Dedifferentiated amniotic fluid mesenchymal stem cell (primary cell): ENCODE measurements at regions not wholly inside any gene's neighbourhood (a gene's known extent, or its start where the extent isn't known, plus 50 kb on each side); places are given as distances from the start of the nearest gene placed in this dataset.

Source experiments
- DNase-seq: peaks from one replicate; pipeline ENCODE4 v3.0.0-alpha.2; 2016; ENCODE audit errors: extremely low spot score

- DNase-seq: no peak
Measured at GRCh38 chr15:46622851-46623250, 988.0 kb downstream of the SQOR start.

GRCh38 chr15:46636206-46636605, 1001.4 kb downstream of the SQOR start:
- no peak for DNase-seq

GRCh38 chr15:46644501-46645481, 1010.0 kb downstream of the SQOR start:
- DNase-seq: no peak

GRCh38 chr15:46646490-46646889, 1011.7 kb downstream of the SQOR start:
- DNase-seq: no peak

- no peak for DNase-seq
Measured at GRCh38 chr15:46647046-46647445, 1012.2 kb downstream of the SQOR start.

GRCh38 chr15:46652266-46652665, 1017.4 kb downstream of the SQOR start:
- DNase-seq: no peak

GRCh38 chr15:46654993-46655392, 1020.2 kb downstream of the SQOR start:
- DNase-seq: no peak

GRCh38 chr15:46660096-46660842, 1025.4 kb downstream of the SQOR start:
- no peak for DNase-seq

GRCh38 chr15:46670258-46670657, 1035.4 kb downstream of the SQOR start:
- no peak for DNase-seq

GRCh38 chr15:46671336-46671735, 1036.5 kb downstream of the SQOR start:
- DNase-seq: no peak

GRCh38 chr15:46672041-46672440, 1037.2 kb downstream of the SQOR start:
- DNase-seq: no peak

- DNase-seq: no peak
Measured at GRCh38 chr15:46676233-46677206, 1040.8 kb upstream of the SEMA6D start.

- DNase-seq: no peak
Measured at GRCh38 chr15:46677491-46677890, 1039.8 kb upstream of the SEMA6D start.

- no peak for DNase-seq
Measured at GRCh38 chr15:46681901-46682300, 1035.4 kb upstream of the SEMA6D start.

- DNase-seq: no peak
Measured at GRCh38 chr15:46682969-46683791, 1034.1 kb upstream of the SEMA6D start.

- no peak for DNase-seq
Measured at GRCh38 chr15:46685096-46685495, 1032.2 kb upstream of the SEMA6D start.

GRCh38 chr15:46685681-46686080, 1031.6 kb upstream of the SEMA6D start:
- DNase-seq: no peak

- DNase-seq: no peak
Measured at GRCh38 chr15:46696281-46696680, 1021.0 kb upstream of the SEMA6D start.

GRCh38 chr15:46701346-46701745, 1016.0 kb upstream of the SEMA6D start:
- no peak for DNase-seq

GRCh38 chr15:46701896-46702295, 1015.4 kb upstream of the SEMA6D start:
- no peak for DNase-seq
